NCI-H2227 (cell line): ENCODE measurements at regions not wholly inside any gene's neighbourhood (a gene's known extent, or its start where the extent isn't known, plus 50 kb on each side); places are given as distances from the start of the nearest gene placed in this dataset.
"Not testable (repeated sequence)": the region's sequence is repeated elsewhere in the genome, so short reads cannot be mapped to it uniquely, and the experiment has no call there.

Source experiments
- DNase-seq: peaks from one replicate; lab custom pipeline; 2025; ENCODE audit not compliant: unreplicated experiment; lab: John Stamatoyannopoulos, UW

DNA sequence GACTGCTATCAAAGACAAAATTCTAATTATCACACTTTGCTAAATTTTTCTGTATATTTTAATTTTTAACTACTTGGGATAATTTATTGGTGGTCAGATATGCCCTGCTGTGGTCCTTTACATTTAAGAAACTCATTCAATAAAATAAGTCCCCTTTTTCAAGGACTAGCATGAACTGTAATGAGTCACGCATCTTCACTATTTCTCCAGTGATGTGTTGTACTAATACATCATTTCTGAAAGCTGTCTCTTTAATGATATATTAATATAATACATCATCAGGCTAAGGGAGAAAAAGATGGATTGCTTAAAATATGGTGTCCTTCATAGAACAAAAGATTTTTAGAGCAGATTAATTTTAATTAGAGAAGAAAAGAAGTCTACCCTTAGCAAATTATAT, 901.4 kb downstream of the DIPK2A start:
- no peak for DNase-seq

DNA sequence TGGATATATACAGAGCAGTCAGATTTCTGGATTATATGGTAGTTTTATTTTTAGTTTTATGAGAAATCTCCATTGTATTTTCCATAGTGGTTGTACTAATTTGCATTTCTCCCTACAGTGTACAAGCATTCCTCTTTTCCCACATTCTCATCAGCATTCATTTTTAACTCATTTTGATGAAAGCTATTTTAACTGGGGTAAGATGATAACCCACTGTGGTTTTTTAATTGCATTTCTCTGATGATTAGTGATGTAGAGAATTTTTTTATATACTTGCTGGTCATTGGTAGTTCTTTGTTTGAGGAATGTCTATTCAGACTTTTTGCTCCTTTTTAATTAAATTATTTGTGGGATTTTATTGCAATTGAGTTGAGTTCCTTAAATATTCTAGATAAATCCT, 903.6 kb downstream of the DIPK2A start:
- no peak for DNase-seq

DNA sequence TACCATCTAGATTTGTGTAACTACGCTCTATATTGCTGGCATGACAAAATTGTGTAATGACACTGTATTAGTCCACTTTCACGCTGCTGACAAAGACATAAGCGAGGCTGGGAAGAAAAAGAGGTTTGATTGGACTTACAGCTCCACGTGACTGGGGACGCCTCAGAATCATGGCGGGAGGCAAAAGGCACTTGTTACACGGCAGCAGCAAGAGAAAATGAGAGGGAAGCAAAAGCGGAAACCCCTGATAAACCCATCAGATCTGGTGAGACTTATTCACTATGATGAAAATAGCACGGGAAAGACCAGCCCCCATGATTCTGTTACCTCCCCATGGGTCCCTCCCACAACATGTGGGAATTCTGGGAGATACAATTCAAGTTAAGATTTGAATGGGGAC, 905.7 kb downstream of the DIPK2A start:
- DNase-seq = no peak

DNA sequence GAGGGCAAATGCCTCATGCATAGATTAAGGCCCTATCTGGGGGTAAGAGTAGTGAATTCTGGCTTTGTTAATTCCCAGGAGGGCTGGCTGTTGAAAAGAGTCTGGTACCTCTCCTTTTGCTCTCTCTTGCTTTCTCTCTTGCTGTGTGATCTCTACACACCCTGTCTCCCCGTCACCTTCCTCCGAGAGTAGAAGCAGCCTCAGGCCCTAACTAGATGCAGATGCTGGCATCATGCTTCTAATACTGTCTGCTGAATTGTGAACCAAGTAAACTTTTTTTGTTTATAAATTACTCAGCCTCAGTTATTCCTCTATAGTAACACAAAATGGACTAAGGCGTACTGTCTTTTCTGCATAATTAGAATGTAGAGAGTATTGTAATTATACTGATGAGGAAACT, 908.1 kb downstream of the DIPK2A start:
- DNase-seq = no peak

- DNase-seq = no peak
Observed at GRCh38 chr3:144893980-144894379, 922.4 kb downstream of the DIPK2A start.

- no peak for DNase-seq
Observed at GRCh38 chr3:144894576-144894975, 923.0 kb downstream of the DIPK2A start.

DNA sequence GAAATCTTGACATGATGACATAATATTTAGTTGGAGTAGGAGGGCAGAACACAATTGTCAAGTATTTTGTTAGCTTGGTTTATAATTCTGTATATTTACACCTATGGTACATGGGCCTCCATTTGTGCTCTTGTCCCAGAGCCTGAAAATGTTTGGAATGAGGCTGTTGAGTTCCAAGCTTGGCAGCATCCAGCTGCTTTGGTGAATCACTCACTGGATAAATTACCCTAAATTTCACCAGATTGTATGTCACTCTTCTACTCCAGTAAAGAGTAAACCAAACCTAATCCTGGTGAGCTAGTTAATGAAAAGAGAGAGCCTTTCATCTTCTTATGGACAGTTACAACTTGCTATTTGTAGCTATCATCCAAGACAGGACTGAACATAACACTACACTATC, 928.7 kb downstream of the DIPK2A start:
- DNase-seq = no peak

DNA sequence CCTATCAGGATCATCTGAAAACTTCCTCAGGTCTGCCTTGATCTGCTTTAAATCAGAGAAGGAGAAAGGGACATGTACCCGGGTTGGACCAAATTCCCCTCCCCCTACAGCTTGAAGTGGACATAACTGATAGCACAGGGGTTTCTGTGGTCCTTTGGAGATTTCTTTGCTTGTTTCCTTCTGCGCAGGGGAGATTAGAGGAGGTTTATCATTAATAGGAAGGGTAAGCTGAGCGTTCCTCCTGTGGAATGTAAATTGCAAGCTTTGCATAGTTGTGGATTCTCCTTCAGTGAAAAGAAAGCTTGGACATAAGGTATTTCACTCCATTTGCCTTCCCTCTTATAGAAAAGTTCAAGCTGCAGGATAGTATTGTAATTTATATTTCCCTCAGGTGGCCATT, 936.0 kb downstream of the DIPK2A start:
- DNase-seq = not testable (repeated sequence)

DNA sequence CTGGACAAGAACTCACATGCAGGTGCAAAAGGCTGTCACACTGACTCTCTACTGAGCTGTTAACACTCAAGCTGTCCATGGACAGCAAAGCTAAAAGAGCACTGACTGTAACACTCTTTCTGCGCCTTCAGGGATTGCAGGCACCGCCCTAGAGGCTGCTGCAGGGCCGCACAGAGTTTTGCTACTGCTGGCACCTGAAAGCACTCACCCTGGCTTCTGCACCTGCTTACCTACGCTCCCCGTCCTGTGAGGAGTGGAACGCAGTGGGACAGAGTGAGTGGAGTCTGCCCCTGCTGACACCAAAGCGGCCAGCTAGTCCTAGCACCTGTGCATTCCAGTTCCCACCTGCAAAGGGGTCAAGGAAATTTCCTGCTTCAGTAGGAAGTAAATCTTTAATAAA, 941.3 kb downstream of the DIPK2A start:
- DNase-seq = no peak

- DNase-seq = no peak
Observed at GRCh38 chr3:144915202-144915601, 943.6 kb downstream of the DIPK2A start.

- DNase-seq = no peak
Observed at GRCh38 chr3:144921710-144922109, 950.1 kb downstream of the DIPK2A start.

GRCh38 chr3:144923046-144923775, 951.6 kb downstream of the DIPK2A start:
- DNase-seq = peak; percentile 5

DNA sequence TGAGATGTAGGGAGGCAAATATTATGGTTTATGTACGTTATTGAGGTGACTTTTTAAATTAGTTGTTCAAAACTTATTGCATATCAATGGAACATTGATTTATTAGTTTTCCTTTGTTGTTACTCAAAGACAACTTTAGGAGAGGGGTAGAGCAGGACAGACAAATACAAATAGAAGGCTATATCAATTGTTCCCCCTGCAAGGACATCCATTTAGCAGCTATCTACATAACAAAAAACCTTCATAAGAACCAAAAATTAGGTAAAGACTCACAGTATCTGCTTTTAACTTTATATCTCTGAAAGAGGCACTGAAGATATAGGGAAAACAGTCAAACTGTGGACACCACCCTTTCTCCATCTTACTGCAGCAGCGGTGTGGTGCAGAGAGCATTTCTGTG, 958.8 kb downstream of the DIPK2A start:
- no peak for DNase-seq

GRCh38 chr3:144931590-144931989, 960.0 kb downstream of the DIPK2A start:
- DNase-seq = no peak

DNA sequence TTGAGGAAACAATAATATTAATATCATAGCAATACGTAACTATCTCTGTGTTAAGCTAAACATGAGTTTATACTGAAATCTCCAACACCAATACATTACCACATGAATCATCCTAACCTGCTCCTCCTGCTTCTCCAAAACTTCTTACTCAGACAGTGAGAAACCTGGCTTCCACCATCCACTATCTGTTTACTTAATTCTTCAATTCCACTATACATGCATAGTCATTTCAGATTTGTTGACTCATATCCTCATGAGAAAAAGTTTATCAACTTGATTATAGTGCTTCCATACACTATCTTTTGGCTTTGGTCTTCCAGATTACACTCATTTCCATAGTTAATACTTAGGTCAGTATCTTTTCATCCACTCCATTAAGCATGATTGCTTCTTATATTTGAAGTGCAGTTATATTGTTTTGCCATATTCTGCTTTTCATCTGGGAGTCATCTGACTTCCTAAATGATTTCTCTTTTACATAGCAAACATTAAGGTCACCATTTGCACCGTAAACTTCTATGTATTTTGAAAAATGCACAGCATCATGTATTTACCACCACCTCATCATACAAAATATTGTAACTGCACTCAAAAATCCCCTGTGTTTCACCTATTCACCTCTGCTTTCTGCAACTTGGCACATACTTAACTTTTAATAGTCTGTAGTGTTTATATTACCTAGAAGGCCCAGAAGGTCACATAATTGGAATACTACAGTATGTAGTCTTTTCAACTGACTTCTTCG, 970.6 kb downstream of the DIPK2A start:
- DNase-seq = no peak

DNA sequence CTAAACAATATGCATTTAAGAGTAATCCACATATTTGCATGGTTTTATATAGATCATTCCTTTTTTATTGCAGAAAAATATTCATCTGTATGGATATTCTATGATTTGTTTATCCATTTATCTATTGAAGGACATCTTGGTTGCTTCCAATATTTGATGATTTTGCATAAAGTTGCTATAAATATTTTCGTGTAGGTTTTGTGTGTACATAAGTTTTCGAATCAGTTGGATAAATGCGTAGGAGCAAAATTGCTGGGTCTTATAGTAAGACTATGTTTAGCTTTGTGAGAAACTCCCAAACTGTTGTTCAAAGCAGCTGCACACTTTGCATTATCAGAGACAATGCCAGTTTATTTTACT, 971.2 kb downstream of the DIPK2A start:
- no peak for DNase-seq

DNA sequence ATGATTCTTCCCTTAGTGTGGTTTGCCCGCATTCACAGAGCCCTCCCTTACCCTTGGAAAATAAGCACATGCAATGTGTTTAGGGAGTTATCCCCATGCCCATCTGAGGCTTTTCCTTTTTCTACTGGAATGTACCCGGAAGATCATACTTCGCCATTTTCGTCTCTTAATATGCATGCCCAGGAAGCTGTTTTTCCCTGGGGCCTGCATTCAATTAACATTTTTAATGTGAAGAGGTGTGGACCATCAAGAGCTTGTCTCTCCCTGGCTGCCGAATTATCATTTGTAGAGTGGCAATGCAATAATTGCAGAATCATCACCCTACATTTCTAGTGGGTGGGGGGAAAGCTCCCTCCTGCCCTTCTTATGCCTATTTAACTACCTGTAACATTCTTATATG, 976.3 kb downstream of the DIPK2A start:
- DNase-seq = no peak

- no peak for DNase-seq
Observed at GRCh38 chr3:144948711-144949110, 977.1 kb downstream of the DIPK2A start.

- DNase-seq = no peak
Observed at GRCh38 chr3:144953959-144954358, 982.3 kb downstream of the DIPK2A start.

DNA sequence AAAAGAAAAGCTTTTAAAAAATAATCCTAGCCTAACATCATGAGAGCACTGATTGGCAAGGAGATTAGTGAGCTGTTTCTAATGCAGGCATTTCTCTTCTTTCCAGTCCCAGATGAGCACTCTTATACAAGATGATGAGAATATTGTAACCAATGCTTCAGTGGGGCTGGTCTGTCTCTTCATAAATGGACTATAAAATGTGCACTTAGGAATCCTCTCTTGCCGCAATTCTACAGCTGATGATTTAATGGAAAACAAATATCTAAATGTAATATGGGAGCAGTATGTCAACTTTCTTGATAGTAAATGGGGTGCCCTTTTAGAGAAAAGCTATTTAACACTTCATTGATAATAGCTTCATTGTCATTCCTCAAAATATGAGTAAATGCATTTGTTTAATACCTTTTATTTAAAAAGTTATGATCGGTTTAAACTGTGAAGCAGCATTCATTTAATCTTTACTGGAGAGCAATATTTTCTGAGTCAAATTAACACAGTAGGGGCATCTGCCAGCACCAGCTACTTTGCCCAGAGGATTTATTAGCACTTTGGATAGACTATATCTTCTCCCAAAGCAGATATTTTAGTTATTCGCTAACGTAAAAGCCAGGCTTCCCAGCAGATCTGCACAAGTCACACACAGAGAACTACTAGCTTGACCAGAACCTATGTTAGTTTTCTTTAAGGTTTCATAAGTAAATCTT, 985.9 kb downstream of the DIPK2A start:
- DNase-seq = no peak

DNA sequence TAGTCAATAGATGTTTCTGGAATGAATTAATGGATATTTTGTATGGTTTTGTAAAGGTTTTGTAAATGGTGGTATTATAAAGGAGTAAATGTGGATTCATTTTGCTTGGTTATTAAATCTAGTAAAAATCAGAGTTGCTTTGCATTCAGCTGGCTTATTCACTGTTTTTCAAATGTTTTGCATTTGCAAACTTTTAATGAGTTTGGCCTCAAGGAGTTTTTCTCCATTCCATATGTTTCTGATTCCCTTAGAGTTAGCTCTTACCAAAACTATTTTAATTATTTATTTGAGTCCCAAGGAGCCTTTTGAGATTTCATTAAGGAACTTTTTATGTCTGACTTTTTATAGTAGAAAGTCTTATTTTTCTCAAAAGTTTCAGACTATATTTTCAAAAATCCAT, 992.2 kb downstream of the DIPK2A start:
- no peak for DNase-seq

DNA sequence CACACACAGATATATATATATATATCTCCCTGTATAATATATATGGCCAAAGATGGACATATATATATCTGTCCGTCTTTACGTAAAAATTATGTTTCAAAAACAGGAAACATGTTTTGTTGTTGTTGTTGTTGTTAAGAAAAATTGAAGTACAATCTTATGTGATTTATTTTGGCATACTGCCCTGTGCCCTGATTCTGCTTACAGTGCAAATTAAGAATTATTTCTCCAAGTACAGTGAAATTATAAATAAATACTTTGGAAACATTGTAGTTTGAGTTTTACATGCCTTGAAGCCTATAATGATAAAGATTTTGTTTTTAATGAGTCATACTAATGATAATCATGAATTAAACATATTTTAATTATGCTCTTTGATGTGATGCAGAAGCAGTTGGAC, 994.9 kb downstream of the DIPK2A start:
- no peak for DNase-seq
